Inflammatory macrophage treated with lipopolysaccharide for 4 hours (primary cell): ENCODE measurements at regions not wholly inside any gene's neighbourhood (a gene's known extent, or its start where the extent isn't known, plus 50 kb on each side); places are given as distances from the start of the nearest gene placed in this dataset.

Source experiments
- DNase-seq: peaks from one replicate; pipeline ENCODE4 v3.0.0-alpha.2; 2020

DNA sequence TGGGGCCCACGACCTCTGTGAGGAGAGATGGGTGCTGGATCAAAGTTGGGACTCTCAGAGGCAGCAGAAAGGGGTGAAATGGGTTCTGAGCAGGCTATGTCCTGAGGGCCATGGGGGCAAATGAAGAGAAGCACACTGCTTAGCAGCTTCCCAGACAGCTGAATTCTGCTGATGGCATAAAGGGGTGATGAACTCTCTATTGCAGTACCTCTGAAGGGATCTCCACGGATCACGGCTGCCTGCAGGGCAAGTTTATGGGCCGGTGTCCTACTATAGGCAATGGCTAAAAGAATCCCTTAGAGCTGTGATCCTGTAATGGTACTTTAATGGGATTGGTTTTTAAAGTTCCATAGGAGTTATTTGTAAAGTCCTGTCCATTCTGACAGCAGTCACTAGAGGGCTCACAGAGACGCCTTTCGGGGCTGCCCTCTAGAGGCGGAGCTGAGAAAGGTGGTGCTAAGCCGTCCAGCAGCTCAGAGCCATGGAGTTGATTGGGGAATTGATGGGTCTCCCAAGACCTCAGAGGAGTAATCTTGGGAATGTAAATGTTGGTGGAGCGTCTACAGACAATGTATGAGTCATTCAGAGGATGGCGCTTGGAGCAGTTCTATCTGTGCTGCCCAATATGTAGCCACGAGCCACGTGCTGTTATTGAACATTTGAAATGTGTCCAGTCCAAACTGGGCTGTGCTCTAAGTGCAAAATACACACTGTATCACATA lies 287.3 kb downstream of the COG6 start:
- peak; percentile 66 for DNase-seq

DNA sequence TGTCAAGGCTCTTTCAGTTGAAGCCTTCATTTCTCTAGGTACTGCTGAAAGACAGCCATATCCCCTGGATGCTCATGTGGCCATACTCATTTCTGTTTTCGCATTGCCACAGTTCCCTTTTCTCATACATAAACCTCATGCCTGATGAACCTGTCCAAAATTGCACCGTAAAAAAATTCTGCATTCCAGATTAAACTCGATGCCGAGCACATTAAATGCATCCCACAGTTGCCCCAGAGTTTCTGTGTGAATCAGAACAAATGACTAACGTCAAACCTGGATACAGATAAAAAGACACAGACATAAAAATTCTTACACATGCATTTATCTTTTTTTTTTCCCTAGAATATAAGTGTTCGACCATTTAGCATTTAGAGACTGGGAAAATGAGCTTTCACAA lies 288.2 kb downstream of the COG6 start:
- no peak for DNase-seq

DNA sequence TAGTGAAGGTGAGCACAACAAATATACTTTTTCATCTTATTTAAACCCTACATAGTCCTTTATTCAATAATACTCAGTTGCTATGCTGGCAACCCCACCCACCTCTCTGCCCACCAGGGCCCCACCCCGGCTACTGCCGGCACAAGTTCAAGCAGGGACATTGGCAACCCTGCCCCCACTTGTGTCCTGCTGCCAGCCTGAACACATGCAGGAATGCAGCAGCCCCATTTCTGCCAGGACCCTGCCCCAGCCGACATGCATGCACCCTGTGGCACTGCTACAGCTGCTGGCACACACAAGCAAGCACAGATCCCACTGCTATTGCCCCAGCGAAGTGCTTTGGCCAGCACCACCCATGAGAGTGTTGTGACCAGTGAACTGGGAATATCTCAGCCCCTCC lies 289.8 kb downstream of the COG6 start:
- no peak for DNase-seq

DNA sequence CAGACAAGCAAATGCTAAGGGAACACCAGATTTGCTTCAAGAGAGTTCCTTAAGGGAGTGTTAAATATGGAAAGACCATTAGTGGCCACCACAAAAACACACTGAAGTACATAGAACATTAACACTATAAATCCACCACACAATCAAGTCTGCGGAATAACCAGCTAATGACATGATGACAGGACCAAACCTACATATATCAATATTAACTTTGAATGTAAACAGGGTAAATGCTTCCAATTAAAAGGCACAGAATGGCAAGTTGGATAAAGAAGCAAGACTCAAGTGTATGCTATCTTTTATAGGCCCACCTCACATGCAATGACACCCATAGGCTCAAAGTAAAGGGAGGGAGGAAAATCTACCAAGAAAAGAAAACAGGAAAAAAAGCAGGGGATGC lies 291.3 kb downstream of the COG6 start:
- DNase-seq: no peak

DNA sequence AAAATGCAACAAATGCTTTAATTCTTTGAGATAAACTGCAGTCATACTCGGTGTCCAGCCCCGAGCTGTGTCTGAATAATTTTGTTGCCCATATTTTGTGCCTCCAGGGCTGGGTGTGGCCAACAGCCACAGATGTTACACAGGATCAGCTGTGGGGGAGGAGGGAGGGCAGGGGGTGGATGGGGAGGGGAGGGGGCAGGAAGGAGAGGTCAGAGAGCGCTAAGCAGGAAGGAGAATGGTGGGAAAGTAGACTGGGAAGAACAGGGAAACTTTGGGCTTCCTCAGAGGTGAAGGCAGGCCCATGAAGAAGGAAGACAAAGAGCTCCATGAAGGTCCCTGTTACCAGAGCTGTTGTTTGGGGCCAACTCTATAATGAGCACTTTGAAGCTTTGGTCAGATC lies 295.8 kb downstream of the COG6 start:
- DNase-seq: no peak

DNA sequence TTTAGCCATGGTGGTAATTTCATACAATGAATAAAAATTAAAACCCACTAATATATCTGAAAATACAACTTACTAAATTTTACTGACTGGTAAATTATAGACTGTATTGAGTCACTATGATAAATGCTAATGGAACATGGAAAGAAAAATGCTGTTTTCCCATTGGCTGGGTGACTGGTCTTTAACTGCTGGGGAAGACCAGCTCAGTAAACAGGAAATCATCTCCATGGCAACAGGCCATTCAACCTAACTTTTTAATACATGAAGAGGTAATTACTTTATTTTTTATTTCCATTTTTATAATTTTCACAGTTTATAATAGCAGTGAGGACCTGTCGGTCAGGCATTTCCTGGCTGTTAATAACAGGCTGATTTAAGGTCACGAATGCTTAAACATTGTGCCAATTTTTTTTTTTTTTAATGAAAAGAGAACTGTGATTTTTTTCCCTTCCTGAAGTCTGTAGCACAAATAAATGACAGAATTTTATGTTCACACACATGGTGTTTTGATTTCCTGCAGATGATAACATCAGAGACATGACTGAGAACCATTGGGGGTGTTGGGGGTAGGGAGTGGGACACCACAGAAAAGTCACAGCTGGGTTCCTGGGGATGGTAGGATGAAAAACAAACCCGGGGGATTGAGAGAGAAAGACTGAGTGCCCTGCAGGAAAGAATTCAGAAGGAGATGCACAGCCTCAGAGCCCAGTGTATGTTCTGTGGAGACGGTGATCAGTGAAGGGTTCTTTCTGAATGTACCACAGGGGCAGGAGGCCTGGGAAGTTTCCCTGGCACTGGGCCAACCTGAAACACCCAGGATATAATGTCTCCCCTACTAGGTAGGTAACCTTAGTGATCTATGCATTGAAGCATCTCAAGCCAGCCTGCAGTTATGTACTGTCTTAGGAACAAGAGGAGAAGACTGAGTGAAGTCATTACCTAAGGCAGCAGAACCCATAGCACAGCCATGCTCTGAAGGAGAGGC lies 297.1 kb downstream of the COG6 start:
- no peak for DNase-seq

DNA sequence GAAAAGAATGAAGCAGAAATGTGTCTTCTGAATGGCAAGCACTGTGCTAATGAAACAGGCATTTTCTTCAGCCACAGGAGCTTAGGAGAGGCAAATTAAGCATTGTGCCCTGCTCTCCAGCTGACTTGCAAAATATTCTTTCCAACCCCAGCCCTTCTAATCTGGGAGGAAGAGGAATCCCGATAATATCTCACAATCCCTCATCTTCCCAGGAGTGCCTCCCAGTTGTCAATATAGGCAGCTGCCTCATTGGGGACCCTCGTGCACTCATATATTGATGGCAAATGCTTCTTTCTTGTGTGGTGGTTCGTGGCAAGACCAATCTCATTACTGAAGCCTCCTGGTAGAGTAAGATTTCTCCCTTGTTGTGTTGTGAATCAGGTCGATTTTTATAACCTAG lies 299.0 kb downstream of the COG6 start:
- no peak for DNase-seq

DNA sequence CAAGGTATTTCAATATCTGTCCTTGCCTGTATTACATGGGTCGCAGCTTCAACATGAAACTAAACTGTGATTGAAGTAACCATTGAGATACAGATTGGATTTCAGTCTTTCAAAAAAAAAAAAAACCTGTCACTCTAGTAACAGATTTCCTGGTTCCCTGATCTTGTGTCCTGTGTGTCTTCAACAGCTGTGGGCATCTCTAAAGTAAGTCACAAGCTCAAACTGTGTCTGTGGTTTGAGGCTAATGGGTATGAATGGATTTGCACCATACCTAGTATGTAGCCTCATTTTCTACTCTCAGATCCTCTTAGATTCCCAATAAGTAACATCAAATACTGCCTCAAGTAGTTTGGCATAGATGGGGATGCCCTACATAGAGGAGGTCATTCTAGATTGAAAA lies 300.1 kb downstream of the COG6 start:
- no peak for DNase-seq

DNA sequence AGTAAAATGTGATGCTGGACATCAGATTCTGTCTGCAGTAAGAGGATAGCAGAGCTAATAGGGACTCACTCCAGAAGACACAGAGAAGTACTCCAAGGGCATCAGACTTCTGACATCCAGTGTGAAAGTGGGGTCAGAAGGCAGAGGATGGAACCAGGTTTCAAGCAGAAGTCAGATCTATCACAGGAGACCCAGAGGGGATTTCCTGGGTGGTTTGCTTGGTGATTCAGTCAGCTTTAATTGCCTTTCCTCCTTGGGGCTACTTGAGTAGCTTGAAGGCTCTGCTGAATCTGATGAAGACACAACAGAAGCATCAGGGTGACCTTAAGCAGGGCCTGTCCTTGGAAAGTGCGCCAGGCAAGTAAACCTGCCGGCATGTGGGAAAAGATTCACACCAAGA lies 300.6 kb downstream of the COG6 start:
- DNase-seq: no peak

DNA sequence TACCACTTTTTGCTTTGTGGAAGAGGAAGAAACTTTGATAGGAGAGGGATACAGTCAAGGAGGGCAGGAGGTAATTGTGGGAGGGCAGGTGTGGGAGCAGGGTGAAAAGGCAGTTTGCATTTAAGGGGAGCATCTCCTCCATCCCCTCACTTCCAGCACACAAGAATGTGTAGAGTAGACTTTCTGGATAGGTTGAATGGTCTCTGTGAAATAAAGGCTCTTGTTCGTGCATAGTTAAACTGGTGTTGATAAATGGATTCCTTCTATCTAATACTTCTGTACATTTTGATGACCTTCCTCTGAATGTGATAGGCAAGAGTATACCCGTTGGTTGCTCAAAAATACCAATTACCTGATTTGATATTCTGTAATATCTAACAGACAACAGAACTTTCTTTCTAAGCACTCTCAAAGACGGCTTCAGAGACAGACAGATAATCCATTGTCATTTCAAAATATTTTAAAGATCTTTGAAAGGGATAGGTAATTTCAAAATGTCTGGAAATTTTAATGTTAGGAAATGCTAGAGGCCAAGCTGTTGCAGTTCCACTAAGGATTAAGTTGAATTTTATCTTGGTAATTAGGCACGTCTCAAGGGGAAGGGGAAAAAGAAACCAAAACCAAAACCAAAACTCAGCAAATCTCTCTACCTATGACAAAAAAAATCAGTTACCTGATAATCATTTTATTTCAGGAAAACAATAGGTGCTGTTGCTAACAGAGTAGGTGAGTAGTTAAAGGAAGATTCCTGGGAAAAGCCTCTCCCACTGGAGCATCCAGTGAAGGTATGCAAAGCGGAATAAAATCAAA lies 302.6 kb downstream of the COG6 start:
- no peak for DNase-seq

DNA sequence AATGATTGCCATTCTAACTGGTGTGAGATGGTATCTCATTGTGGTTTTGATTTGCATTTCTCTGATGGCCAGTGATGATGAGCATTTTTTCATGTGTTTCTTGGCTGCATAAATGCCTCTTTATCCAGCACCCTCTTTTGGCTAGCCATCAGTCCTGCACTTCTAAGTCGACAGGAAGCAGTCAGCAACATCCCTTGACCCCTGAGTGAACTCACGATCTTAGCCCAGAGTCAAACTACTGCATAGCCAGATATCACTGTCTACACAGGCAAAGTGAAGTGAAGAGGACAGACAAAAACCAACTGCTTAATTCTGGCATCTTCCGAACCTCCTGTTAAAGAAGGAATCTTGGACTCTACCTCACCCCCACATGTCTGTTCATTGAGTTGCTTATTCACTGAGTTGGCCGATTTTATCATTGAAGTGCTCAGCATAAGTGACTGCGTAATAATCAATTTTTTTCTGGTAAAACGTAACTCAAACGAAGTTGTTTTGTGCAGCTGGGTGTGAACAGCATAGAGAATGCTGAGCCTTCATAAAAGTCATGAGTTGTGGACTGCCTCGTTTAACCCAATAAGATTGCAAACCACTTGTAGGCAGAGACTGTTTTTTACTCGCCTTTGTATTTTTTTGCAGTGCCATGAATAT lies 304.2 kb downstream of the COG6 start:
- DNase-seq: no peak

DNA sequence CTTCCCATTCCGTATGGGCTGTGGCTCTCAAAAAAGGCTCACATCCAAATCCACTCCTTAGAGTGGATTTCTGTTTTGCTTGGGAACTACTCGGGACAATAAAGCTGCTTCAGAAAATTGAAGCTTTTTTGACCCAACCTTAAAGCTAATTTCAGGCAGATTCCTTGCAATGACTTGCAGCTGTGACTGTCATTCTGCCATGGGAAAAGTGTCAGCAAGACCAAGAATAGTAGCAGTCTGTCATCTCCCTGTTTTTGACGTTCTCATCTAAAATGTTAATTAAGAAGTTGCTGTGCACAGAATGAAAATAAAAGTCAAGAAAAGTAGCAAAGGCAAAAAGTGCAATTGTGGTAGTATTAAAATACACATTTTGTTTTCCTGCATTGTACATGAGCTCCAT lies 304.7 kb downstream of the COG6 start:
- DNase-seq: no peak

DNA sequence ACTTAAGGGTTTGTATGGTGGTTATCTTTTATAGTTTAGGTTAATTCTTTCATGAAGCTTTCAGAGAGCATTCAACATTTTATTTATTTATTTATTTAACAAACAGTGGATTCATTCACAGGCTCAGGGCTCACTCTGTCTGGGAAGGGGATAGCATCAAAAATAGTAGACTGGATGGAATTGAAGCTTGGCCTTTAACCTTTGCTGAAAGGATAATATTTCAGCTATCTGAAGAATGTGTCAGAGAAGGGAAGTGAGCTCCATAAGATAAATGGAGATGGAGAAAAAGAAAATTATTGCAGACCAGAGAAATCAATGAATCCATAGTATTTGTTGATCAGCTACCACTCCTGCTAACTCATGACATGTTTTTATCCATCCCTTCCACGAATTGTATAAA lies 305.6 kb downstream of the COG6 start:
- no peak for DNase-seq

DNA sequence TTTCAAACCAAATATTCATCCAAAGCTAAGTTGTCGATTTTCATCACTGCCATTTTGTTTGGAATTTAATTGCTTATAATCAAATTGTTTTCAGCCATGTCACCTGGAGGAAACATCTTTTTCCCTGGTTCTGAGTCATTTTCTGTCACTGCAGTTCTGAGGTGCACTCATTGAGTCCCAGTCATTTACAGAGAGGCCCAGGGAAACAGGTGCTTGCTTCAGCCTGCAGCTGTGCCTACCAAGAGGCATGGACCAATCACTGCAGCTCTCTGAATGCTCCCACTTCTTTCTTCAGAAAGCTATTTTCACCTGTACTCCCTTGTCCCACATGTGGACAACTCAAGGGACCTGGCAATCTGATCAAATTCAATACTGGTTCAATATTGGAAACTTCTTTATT lies 308.1 kb downstream of the COG6 start:
- no peak for DNase-seq

DNA sequence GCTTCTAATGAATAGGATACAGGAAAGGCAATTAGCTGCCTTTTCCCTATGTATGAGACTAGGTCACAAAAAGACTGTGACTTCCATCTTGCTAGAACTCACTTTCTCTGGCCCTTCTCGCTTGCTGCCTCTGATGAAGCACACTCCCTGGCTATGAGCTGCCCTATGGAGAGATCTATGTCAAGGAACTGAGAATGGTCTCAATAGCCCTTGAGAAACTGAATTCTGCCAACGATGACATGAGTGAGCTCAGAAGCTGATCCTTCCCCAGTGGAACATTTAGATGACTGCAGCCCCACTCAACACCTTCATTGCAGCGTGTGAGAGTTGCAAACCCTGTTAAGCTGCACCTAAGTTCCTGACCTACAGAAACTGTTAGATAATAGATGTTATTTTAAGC lies 309.8 kb downstream of the COG6 start:
- DNase-seq: no peak

DNA sequence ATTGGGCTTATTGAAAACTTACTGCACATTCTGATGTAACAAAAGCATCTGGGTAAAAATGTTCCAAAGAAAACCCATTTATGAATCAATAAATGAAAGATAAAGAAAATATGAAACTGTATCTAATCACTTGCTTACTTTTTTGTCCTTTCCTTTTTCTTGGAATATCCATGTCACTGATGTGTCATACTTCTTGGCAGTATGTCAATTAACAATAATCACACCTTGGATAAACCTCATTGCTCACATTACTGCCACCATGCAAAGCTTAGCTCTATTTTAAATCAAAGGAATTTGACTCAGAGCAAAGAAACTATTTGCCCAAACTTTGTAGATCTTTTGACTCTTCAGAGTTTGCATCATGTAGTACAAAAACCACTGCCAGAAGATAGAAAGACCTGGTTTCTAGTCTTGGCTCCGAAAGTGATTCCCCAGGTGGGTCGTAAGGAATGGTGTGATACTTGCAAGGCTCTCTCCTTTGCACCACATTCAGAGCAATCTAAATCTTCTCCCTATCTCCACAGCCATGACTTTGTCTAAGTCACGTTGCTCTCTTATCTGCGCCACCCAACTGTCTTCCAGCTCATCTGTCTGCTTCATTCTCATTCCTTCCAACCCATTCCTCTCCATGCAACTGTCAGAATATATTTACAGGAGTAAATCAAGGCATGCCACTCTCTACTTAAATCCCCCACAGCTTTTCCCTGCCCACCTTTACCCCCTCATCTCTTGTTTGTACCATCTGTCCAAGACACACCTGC lies 311.9 kb downstream of the COG6 start:
- DNase-seq: no peak

DNA sequence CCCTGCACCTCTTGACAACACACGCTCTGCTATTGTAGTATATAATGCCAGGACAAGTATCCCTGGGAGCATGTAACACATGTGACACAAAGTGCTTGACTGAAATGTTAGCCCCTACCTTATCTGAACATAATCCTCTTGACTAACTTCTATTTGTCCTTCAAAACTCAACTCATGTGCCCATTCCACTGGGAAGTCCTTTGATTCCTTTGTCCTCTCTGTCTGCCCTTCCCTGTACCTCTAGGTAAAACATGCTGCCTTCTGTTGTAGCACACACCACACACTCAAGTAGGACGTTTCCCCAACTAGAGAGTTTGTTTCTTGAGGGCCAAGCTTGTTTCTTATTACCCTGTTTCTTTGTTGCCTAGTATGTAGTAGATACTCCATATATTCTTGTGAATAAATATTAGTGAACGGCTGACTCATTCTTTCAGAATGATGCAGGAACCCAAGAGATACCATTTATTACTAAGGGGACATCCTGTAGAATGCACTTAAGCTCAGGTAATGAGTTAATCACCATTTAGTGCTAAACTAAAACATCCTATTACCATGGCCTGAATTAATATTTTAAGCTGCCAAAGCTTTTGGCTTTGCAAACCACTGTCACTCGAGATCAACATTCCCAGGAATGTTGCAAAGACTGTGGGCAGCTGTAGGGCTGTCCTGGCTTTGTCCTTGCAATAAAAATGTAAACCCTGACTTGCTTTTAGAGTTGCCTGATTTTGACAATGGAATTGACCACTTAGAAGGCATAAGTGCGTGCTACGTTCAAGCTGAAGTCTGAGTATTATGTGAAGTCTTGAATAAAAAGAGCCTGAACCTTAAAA lies 313.4 kb downstream of the COG6 start:
- DNase-seq: no peak

DNA sequence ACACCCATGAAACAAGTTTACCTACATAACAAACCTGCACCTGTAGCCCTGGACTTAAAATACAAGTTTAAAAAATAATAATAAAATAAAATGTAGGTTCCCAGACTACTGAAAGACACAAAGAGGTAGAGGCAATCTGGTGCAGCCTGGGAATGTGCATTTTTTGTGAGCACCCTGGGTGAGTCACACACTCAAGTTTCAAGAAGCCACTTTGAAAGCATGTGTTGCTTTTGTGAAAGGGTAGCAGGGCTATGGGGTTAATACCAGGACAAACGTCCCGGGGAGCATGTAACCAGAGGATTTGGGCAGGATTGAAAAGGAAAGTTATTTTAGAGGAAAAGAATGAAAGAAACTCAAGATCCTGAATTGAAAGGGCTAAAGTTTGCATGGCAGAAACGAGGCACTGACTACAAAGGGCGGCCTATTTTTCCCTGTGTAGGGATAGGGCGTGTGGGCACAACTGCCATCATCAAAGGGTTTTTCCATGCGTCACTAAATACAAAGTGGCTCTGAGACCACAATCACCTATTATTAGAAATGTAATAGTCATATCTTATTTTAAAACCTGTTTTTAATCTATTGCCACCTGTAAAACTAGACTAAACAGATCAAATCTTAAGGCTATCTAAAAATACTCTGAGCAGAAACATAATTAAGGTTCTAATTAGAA lies 314.9 kb downstream of the COG6 start:
- DNase-seq: no peak

DNA sequence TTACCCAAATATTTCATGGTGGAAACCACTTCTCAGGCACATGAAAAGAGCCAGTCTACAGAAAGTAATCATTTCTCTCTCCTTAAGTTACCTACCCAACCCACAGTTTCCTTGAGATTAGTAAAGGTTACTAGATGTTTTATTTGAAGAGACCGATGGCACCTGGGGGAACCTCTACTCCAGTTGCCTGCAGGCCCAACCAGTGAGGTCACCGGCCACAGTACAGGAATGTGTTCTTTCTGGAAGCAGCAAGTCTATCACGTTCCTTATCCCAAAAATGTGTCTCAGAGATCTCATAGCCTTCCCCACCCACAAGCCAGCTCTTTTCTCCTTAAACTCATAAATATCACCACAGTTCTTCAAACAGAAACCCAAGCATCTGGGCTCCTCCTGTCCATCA lies 316.1 kb downstream of the COG6 start:
- no peak for DNase-seq

DNA sequence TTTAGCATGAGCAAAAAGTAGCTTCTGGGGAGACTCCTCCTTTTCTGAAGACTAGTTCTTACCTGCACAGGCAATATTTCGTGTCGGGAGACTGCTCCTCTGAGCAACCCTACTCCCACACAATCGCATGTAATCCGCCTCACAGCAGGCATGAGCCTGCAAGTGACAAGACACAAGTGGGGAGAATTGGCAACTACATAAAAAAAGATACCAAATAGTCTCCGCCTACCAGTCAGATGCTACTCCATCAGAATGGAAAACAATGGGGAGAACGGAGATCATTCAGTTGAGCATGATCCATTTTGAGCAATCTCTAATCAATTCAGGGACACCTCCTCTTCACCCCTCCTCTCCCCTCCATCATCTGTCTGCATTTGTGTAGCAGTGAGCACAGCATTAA lies 321.0 kb downstream of the COG6 start:
- no peak for DNase-seq

DNA sequence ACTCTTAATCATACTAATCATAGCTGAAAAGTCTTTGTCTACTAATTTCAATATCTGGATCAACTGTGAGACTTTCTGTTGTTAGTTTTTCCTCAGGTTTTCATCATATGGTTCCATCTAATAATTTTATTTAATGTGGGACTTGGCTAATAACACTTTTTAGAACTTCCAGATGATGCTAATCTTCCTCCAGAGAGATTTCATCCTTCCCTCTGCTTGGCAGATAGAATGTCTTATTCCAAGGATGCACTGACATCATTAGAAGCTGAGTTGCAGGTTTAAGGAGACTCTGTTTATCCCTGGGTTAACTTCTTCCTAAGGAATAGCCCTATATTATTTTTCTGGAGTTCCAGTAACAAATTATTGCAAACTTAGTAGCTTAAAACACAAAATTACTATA lies 325.6 kb downstream of the COG6 start:
- no peak for DNase-seq
